ENCODE measurements at regions not wholly inside any gene's neighbourhood (a gene's known extent, or its start where the extent isn't known, plus 50 kb on each side); places are given as distances from the start of the nearest gene placed in this dataset.
A peak's percentile ranks its signal among the peaks of the same experiment; 100 is the strongest.
"Not testable (repeated sequence)": the region's sequence is repeated elsewhere in the genome, so short reads cannot be mapped to it uniquely, and the experiment has no call there.

DNA sequence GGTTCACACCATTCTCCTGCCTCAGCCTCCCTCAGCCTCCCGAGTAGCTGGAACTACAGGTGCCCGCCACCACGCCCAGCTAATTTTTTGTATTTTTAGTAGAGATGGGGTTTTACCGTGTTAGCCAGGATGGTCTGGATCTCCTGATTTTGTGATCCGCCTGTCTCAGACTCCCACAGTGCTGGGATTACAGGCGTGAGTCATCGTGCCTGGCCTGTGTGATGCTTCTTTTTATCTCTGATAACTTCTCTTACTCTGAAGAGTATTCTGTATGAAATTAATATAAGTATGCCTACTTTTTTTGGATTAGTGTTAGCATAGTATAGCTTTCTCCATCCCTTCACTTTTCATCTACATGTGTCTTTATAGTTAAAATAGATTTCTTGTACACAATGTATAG lies 180.8 kb upstream of the GALNT15 start:
- DNase-seq = not testable (repeated sequence)

DNA sequence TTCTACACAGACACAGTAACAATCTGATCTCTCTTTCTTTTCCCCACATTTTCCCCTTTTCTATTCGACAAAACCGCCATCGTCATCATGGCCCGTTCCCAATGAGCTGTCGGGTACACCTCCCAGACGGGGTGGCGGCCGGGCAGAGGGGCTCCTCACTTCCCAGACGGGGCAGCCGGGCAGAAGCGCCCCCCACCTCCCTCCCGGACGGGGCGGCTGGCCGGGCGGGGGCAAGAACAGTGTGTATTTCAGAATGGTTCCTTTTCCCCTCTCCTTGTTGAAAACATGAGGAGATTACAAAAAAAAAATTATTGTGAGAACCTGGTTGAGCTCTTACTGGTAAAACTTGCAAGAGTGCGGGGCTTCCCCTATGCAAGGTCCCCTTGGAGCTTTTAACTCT lies 178.0 kb upstream of the GALNT15 start:
- DNase-seq = not testable (repeated sequence)

DNA sequence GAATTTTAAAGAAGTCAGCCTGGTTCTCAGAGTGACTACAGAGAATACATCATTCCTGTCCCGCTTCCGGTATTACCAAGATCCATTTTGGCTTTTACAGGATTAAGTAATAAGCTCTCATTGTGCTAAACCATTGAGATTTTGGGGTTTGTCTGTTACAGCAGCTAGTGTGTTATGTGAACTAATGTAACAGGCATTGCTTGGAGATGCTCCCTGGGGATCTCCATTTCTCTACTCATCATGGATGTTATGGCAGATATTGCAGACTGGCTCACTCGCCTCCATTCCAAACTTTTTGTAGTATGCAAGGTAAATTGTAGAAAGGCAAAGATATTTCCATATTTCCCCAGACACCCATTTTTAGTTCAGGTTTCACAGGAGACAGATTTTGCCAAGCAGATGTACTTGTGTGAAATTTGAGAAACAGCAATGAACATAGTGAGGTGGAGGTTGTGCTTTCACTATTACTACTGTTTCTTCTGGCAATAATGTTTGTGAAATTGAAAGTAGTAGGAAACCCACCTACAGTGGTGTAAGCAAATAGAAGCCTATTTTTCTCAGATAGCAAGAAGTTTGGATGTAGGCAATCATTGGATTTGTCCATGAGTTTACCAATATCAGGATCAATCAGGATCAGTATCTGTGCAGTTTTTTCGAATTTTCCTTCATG lies 177.1 kb upstream of the GALNT15 start:
- no peak for DNase-seq

DNA sequence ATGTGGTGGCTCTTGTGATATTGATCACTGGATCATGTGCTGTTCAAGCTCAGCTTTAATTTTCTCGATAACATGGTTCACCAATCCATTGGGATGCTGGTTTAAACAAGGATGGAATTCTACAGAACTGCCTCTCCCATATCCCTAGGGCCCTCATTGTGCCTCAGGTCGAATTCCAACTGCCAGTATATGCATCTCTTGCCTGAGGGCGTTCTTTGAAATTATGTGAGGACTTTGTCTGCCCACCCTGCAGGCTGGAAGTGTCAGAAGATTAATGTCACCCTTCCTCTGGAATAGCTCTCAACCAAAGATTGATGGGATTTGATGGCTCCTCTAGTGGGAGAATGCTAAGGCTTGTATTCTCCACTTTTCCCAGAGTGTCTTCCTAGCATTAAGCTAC lies 175.6 kb upstream of the GALNT15 start:
- no peak for DNase-seq

DNA sequence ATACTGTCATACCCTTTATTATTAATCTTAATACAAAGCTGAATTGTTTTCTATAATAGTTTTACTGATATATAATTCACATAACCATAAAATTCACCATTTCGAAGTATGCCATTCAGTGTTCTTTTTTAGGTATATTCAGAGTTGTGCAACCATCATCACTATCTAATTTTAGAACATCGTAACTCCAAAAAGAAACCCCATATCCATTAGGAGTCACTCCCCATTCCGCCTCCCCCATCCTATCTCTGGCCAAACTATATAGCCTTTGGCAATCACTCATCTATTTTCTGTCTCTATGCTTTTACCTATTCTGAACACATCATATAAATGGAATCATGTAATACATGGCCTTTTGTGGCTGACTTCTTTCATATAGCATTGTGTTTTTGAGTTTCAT lies 169.7 kb upstream of the GALNT15 start:
- no peak for DNase-seq

DNA sequence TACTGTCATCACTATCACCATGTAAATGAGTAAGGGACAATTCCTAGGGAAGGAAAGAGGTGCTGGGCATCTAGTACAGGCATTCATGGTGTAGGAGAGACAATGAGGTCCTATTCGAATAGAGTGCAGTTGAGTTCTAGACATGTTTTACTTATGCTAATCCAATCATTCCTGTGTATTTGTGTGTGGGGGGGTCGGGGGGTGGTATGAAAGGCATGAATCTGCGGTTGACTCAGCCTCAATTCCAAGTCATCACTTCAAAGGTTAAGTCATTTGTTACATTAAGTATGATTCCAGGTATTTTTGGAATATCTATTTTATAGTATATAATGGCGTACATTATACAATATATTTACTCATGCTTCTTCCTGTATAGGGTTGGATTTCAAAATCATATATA lies 163.1 kb upstream of the GALNT15 start:
- no peak for DNase-seq

DNA sequence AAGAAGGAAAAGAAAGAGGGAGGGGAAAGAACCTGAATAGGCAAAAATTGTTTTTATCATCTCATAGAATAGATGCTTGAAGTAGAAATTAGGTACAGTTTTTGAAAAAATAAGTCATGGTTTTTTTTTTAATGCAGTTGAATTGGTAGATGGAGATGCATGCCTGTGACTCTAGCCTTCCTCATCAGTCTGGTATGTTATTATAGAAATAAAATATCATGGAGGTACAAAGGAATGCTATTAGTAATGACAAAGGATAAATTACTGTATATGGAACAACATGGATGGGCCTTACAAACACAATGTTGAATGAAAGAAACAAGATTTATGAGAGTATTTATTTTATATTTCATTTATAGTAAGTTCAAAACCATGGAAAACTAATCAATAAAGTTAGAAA lies 162.4 kb upstream of the GALNT15 start:
- DNase-seq = no peak

DNA sequence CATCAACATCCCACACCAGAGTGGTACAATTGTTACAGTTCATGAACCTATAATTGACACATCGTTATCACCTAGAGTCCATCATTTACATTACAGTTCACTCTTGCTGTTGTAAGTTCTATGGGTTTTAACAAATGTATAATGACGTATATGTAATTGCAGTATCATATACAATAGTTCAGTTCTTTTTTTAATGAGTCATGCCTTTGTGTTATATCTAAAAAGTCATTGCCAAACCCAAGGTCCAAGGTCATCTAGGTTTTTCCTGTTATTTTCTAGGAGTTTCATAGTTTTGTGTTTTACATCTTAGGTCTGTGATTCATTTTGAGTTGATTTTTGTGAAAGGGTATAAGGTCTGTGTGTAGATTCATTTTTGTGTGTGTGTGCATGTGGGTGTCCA lies 160.9 kb upstream of the GALNT15 start:
- no peak for DNase-seq

DNA sequence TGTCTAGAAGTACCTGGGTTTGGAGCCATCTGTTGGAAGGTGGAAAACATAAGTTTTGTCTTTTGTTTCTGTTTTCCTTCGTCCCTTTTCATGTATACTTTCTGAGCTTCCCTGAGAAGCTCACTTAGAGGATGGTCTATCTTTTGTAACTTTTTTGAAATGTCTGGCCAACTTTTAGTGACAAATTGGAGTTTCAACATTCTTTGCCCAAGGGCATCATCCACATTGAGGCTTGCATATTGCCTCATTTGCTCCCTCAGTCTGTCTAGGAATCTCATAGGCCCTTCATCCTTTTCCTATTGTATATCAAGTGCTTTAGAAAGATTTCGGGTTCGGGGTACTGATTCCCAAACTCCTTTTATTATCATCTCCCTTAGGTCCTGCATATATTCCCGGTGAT lies 152.7 kb upstream of the GALNT15 start:
- DNase-seq = not testable (repeated sequence)

DNA sequence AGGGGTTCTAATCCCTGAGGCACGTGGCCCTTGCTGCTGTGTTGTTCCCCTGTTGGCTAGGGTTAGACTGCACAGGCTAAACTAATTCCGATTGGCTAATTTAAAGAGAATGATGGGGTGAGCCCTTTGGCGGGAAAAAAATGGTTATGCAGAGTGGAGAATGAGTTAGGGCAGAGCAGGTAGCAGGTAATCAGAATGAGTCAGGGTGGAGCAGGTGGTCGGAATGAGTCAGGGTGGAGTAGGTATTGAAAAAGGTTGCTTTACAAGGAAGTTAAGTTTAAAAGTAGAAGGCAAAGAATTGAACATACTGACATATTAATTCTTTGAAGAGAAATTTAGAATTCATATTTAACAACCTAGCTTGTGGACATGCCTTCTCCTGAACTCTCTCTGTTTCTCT lies 150.6 kb upstream of the GALNT15 start:
- not testable (repeated sequence) for DNase-seq

DNA sequence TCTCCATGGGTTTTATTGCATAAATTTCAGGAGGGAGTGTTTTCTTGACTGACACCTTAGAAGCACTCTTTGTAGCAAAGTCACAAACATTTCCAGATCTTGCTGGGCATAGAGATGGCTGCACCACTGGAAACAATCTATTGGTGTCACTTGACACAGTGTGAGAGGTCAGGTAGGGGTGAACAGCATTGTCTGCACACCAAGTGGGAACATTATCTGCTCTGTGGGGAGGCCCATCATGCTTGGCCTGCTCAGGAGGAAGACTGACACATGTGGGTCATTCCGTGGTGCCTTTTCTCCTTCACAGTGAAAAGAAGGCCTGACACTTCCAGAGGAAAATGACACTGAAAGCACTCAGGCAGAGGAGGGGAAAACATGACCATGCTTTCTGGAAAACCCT lies 149.9 kb upstream of the GALNT15 start:
- DNase-seq = no peak

DNA sequence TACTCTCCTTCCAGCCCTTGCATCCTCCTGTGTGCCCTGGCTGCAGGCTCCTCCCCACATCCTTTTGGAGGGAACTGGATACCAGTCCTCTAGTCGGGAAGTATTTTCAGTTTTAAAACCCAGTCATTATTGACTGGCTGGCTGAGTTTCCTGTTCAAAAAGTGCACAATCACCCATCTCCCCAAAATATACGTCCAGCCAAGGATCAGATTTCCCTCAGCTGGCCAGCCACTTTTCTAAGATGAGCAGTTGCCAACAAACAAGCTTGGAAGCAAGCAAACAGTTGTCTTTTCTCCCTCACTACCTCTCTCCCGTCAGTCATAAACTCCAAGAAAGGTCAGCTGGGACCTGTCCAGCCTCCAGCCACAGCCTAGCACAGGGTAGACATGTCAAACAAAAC lies 147.7 kb upstream of the GALNT15 start:
- no peak for DNase-seq

DNA sequence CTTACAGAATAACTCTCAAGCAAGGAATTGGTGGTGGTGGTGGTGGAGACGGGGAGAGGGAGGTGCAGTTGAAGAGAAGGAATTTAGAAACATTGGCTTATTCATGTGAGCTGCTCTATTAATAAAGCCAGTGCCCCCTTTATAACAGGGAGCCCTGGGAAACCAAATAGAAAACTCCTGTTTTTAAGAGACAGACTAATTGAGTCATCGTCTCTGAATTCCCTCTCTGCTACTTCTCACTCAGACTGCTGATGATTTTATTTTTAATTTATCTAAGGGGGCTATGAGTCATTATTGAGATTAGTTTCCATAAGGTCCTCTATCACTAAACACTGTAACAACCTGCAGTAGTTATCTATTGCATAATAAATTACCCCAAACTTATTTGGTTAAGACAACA lies 145.9 kb upstream of the GALNT15 start:
- no peak for DNase-seq

DNA sequence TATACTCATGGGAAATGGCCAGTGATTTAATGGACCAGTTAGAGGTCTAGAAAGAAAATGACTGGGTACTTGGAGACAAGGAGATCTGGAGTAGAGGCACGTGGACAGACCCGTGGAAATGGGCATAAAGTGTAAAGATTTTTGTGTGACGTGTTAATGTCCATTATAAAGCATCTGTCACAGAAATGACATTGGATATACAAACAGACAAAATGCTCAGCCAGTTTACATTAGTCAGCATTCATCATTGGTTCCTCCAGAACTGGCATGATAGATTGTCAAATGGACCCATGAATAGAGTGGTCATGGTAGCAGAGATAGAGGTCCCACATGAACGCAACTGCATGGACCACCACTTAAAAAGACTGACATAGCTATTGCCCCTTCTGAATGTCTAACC lies 144.1 kb upstream of the GALNT15 start:
- DNase-seq = no peak

DNA sequence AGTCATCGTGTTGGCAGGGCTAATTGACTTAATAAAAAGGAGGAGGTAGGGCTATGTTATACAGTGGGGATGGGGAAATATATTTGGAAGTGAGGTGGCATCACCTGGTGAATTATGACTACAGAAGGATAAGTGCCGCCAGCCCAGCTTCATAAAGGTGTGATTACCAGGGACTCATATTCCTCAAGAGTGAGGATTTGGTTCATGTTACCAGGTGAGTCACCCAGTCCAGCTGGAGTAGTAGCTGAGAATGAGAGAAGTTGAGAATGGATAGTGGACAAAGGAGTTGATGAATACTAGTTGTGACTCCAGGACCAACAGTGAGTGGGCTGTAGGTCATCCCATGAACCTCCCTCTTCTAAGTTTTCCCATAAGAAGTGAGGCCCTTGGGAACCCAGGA lies 143.0 kb upstream of the GALNT15 start:
- DNase-seq = no peak

DNA sequence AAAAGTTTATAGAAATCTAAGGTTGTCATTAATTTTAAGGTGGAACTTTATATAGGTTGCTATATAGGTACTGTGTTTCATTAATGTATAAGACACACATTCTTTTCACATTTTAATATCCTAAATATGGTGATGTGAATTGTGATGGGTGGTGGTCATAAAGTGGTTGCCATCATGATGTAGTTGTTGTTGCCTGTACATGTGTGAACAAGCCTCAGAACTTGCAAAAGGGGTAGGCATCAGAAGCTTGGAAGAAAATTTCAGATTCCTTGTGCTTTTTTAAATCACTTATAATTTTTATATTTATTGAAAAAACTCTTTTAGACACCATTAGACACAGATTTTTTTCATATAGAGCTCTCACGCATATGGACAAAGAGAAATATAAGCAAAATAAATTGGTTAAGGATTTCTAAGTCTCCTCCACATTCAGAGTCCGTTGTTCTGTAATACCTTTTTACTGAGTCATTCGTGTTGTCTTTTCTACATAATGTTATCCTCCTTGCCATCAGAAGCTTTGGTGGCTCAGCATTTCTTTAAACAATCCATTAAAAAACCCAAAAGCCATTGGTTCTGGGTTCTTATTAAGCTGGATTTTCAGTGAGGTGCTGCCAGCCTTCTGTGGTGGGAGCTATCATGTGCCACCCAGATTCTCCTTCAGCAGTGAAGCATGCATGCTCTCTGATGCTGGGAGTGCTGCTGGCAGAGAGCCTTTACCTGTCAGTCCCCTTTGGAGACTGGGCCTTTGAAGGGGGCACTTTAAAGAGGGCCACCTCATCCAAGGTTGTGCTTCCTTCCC lies 140.4 kb upstream of the GALNT15 start:
- DNase-seq = no peak

DNA sequence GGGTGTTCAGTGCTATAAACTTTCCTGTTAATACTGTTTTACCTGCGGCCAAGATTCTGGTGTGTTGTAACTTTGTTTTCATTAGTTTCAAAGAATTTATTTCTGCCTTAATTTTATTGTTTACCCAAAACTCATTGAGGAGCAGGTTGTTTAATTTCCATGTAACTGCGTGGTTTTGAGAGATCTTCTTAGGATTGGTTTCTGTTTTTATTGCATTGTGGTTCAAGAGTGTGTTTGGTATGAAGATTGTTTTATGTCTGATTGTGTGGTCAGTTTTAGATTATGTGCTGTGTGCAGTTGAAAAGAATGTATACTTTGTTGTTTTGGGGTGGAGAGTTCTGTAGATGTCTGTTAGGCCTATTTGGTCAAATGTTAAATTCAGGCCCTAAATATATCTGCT lies 133.5 kb upstream of the GALNT15 start:
- DNase-seq = no peak

DNA sequence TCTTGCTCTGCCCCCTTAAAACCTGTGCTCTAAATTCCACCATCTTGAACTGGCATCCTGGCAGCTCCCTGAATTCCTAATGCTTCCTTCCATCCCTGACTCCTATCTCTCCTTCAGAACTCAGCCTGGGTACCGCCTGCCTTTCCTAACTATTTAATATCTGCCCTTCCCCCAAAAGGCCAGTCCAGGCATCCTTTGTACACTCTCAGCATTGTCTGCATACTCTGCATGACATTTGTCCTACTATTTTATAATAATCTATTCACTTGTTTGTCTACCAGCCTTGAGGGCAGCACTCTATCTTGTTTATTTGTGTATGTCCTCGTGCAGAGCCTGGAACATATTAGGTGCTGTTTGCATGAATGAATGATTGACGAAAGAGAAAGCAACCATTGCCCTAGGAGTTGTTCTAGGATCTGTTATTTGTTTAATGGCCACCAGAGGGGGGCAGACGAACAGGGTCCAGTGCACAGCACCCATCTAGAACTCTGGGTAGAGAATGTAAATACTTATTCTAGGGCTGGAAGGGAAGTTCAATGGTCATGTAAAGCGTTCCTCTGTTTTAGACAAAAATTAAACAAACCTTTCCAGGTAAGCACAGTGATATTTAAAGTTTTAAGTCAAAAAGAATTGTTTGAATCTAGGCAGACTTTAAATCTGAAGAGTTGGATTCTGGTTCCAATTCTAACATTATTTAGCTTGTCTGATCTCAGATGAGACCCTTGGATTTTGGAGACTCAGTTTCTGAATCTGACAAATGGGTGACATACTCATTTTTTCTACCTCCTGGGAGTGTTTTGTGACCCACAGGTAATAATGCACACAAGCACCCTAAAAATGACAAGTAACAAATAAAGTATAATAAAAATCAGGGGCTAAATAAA lies 125.8 kb upstream of the GALNT15 start:
- DNase-seq = peak; percentile 73

DNA sequence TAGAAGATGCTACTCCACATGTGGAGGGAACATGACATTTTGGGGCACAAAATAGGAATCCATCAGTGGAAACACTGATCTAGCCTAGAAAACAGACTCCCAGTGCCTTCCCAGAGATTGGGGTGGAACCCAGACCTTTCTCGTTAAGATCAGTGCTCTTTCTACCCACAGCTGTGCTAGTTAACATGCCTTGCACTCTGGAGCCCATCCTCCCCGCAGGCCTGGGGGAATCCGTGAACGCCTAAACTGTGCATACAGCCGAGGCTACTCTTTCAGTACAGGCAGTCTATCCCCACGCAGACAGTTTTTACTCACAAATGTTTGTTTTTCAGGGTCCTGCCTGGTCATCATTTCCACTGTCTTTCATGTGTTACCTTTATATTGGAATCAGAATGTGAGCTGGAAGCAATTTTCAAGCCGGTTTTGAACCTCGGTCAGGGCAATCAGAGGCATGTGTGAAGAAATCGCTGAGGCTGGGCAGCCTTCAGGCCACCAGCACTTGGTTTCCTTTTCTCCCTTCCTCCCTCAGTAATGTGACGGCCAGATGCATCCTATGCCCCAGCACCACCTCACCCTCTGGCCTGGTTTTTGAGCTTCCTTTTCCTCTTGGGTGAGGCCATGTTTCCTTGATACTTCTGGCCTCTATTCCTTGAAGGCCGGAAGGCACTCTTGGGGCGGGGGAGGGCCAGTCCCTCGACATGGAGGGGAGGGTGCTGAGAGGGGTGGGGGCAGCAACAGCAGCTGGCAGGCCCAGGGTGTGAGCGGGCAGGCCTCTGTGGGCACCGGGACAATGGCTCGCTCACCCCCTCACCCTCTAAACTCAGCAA lies 123.6 kb upstream of the GALNT15 start:
- DNase-seq = no peak

DNA sequence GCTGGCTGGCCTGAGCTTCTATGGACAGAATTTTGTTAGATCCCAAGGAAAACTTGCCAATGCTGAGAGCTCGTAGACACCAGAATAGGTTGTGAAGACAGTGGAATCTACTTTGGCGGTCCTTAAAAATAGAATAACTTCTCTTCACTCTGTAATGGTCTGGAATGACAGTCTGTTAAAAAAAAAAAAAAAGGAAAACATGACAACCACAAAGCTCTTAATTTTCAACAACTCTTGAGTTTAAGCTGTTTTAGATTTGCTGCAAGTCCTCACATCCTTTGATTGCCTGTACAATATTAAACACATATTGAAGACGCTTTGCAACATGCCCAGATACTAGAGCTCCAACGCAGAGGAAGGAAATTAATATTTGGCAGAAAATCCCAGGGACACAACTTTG lies 122.8 kb upstream of the GALNT15 start:
- no peak for DNase-seq

DNA sequence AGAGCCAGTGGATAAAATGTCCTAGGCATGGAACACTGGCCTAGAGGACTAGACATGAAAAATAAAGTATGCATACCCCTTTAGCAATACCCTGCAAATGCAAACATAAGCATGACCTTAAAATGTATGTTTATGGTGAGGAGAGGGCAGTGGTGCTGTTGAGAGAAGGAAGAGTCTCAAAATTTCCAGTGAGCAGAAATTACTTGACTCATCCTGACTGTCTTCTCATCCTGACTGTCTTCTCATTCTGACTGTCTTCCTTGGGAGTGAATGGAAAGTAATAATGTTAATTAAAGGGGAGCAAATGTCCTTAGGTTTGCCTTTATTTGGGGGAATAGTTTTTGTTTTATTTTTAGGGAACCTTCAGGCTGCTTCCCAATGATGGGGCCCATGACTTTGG lies 121.5 kb upstream of the GALNT15 start:
- no peak for DNase-seq

DNA sequence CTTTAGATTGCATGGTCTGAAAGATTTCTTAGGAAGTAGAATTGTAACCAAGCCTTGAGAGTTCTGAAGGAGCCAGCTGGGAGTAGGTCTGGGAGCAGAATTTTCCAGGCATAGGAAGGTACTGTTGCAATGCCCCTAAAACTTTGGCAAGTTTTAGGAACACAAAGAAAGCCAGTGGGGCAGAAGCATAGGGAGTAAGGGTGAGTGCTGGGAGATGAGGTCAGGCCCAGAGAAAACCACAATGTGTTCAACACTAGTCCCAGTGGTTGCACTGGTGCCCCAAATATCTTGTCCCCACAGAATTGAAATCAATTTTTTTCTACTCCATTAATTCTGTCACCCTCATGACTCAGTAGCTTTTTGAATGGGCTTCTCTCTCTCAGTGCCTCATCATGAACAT lies 120.7 kb upstream of the GALNT15 start:
- no peak for DNase-seq
